HG03066 (cell line): ENCODE measurements at regions not wholly inside any gene's neighbourhood (a gene's known extent, or its start where the extent isn't known, plus 50 kb on each side); places are given as distances from the start of the nearest gene placed in this dataset.
"Not testable (repeated sequence)": the region's sequence is repeated elsewhere in the genome, so short reads cannot be mapped to it uniquely, and the experiment has no call there.

ENCODE experiments used
- ATAC-seq: cut with Tn5 transposase; IDR thresholded peaks from one replicate; pipeline ENCODE4 v1.9.1; 2021; ENCODE audit warnings: low read depth; ENCODE audit not compliant: unreplicated experiment

DNA sequence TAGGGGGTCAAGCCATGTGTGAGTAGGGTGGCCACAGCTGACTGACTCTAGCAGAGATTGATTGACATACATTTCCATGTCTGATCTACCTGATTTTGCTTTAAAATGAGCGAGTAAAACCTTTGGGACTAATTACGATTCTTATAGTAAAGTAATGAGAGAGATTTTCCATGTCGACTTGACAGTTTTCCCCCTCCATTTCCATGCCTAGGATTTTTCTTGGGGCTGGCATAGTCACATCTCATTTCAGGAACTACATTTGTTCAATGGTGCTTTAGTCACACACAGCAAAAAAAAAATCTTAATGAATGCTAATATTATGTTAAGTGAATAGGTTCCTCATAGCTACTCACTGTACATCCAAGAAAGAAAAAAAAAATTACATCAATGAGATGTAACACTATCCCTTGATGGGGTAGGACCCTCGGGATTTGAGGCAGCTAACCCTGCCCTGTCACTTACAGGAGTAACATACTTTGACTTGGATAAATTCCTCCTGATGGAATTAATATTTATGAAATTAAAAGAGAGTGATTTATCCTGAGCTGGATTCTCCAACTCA, 690.9 kb downstream of the TDRD15 start:
- ATAC-seq, result no peak

DNA sequence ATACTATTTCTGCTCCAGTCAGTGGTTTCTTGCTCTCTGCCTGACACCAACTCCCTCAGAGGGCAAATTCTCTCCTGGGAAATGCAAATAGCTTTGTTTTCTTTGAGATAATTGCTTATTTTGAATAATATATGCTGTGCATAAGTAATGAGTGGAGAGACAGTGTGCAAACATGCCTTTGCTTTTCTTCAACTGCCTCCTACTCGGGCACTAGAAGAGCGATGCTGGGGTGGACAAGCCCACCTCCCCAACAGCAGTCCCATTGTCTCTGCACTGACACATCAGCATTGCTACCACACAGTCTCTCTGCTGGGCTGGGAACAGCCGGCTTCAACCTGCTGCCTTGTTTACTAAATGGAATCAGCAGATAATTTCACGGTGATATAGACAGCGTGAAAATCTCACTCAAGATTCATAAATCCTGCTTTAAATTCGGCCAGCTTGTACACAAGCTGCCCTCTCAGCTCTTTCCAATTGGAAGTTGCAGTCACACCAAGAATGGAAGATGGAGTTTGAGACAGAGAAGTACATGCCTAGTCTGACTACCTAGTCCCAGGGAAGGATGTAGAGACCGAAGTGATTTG, 694.5 kb downstream of the TDRD15 start:
- no peak for ATAC-seq

DNA sequence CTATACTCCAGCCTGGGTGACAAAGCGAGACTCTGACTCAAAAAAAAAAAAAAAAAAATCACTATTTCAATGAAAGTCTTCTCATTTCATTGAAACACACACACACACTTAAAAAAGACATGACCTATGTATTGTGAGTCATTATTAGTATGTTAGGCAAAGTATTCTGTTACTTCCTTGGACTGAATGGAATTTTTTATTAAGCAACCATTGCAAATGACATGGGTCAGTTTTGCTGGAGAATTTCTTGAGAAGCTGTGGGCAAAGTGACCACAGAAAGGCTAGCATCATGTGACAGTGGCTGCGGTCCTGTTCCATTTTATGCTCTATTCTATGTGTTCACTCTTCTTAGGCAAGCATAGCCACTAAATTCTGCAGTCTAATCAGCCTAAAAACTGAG, 695.7 kb downstream of the TDRD15 start:
- no peak for ATAC-seq

DNA sequence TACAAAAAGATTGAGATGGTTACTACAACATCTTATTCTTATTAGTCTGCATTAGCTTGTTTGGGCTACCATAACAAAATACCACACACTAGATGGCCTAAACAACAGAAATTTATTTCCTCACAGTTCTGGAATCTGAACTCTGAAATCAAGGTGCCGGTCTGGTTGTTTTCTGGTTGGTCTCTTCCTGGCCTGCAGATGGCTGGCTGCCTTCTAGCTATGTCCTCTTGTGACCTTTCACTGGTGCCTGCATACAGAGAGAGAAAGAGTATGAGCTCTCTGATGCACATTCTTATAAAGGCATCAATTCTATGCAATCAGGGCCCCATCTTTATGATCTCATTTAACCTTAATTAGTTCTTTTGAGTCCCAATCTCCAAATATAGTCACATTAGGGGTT, 696.5 kb downstream of the TDRD15 start:
- ATAC-seq, result no peak

DNA sequence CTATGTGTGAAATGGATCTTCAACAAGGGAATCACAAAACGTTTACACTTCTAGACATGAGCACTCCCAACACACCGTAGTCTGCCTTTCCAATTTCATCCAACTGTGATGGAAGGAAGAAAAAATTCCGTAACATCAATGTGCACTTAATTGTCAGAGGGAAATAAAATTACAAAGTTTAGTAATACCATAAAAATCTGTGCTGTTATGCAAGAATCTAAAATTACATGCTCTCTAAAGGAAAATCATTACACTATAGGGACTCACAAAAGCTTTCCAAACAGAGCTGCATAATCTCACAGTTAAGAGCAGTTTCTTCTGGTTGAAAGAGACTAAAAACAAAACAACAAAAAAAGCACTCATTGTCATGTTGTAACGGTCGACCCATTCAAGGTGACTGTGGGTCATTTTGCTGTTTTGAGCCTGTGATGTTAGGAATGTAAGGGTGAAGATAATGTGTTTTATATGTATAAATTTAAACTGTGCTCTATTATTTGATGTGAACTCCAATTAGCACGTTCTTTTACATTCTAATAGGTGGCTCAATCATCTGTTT, 698.0 kb downstream of the TDRD15 start:
- no peak for ATAC-seq

DNA sequence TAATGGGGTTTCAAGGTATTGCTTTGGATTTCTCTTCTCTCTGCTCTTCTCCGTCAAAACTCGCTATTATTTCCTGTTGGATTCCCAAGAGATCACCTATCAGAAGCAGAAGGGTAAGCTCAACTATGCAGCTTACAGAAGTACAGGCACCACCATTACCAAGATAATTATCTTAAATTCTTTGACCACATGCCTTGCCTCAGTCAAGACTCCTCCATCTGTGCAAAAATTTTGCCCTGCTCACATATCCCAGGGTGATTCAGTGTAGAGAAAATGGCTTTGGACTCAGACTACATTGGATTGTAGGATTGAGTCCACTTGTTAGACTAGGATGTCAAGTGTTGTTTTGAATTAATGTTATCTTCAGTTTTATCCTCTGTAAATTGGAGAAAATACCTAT, 698.7 kb downstream of the TDRD15 start:
- no peak for ATAC-seq

DNA sequence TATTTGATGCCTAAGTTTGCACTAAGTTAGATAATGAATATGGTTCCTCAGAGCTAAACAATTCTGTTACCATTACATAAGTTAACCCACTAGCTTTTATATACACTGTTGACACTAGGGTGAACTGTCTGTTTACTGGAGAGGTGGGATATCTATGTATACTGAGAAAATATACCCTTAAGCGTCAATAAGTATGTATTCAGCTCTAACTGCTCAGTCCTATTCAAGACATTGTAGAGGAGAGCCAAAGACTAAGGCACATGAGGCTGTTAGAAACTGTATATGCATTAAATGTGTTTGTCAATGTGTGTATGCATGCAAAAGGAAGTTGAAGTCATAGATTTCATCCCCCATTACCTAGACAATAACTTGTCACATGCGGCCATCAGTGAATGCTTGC, 710.0 kb downstream of the TDRD15 start:
- ATAC-seq, result no peak

DNA sequence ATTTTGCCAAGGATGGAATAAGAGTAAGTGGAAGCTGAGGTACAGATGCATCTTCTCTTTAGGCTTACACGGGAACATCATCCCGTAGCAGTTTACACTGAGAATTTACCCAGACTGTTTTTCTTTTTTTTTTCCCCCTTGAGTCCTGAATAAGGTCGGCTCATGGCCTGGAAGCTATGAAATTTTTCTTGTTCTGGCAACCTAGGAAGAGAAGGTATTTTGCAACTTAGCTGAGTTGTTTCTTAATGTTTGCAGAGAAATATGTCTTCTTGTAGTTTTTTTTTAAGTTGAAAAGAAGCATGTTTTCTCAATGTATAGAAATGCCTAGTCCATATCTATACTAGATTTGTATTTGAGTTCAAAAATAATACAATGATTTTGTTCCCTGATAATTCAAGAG, 712.5 kb downstream of the TDRD15 start:
- ATAC-seq, result no peak

DNA sequence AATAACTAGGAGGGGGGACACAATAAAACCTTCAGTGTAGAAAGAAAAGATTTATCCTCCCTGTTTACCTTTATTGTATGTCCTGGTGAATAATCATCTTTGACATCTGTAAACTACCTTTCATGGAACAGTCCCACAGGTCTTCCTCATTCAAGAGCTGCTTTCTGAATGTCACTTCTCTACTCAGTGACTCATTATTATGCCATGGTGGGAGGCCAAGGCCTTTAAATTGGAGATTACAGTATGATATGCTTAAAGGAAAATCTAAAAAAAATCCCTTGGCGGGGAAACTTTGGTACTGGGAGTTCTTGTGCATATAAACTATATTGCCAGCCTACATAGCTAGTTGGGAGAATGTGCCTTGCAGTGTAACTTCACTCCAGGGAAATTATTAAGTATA, 713.0 kb downstream of the TDRD15 start:
- no peak for ATAC-seq

DNA sequence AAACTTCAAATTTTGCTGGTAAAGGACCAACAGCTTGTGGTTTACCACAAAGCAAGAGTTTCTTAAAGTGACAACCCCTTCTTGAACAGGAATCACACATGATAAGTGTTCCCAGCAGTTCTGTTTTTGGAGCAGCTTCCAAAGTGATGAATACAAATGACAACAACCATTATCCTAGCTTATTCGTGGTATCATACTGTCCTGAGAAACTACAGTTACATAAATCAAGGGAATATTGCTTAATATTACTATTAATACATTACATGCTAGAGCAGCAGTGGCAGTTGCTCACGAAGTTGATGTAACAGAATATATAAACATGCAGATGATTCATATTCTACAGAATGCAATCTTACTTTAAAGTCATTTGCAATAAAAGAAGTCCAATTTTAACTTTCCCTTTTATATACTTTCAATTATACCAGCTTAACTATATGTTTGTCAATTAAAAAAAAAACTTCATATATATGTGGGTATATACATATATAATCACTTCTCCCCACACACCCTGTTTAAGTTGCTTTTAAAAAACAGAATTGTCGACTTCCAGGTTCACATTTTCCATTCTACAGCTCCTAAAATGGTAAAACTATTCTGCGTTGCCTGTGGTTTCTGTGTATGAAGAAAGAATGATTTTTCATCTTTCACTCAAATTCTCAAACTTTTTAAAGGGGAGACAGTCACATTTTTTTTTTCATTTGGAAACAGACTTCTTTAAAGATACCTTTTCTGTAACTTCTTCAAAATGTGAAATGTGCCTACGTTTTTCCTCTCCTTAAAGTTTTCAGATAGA, 713.6 kb downstream of the TDRD15 start:
- no peak for ATAC-seq

DNA sequence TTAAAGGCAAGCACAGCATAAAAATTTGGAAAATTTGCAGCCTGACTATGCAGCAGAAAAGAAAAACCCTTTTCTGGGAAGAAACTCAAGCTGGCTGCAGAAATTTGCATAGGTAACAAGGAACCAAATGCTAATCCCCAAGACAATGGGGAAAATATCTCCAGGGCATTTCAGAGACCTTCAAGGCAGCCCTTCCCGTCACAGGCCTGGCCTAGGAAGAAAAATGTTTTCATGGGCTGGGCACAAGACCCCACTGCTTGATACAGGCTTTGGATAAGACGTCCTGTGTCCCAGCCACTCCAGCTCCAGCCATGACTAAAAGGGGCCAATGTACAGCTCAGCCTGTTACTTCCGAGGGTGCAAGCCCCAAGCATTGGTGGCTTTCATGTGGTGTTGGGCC, 717.6 kb downstream of the TDRD15 start:
- ATAC-seq, result no peak

DNA sequence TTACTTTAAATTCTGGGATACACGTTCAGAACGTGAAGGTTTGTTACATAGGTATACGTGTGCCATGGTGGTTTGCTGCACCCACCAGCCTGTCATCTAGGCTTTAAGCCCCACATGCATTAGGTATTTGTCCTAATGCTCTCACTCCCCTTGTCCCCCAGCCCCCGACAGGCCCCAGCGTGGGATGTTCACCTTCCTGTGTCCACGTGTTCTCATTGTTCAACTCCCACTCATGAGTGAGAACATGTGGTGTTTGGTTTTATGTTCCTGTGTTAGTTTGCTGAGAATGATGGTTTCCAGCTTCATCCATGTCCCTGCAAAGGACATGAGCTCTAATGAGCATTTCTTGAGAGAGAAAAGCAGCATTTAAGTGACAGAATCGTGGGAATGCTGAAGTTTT, 726.6 kb downstream of the TDRD15 start:
- ATAC-seq, result not testable (repeated sequence)

DNA sequence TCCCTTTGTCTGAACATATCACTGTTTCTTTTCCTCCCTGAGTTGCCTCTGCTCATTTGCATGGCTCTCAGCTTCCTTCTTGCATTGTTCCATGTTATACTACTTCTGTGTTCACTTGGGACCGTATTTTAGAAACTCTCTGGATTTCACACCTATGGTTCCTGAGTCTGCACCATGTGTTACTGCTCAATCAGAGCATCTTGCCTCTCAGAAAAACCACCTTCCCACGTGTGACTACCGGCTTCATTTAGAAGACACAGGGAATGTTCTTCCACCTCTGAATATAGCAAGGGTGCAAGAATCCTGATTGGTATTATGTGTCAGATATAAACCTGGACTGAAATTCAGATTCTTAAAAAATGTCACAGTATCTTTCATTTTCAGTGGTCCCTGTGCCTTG, 731.2 kb downstream of the TDRD15 start:
- no peak for ATAC-seq

DNA sequence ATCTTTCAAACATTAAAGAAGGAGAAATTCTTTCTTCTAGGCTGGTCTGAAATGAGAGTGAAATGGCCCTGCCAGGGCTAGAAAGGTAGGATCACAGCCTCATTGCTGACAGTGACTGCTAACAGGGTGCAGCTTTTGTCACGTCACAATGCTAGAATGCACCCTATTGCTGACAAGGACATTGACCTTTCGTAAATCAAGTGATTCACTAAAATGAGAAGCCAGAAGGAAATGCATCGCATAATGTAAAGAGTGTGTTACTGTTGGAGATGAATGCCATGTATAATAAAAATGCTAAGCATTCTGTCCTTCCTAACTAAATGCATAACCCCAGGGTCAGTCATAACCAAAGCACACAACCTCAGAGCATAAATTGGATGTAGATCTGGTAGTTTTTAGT, 732.9 kb downstream of the TDRD15 start:
- no peak for ATAC-seq

DNA sequence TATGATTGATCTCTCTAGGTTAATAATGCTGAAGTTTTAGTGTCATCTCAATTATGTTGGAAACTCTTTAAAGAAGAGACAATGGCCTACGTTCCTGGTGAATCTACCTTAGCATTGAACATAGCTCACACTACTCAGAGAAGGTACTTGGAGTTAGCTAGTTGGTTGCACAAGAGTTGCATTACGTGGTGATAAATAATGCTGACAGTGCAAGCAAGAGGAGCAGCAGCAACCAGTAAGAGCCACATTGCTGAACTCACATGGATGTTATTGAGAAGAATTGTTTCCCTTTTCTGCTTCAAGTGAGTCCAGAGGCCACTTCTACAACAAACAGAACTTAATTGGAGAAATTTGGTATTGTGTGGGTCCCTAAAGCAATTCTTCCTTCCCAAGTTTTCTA, 737.1 kb downstream of the TDRD15 start:
- no peak for ATAC-seq

DNA sequence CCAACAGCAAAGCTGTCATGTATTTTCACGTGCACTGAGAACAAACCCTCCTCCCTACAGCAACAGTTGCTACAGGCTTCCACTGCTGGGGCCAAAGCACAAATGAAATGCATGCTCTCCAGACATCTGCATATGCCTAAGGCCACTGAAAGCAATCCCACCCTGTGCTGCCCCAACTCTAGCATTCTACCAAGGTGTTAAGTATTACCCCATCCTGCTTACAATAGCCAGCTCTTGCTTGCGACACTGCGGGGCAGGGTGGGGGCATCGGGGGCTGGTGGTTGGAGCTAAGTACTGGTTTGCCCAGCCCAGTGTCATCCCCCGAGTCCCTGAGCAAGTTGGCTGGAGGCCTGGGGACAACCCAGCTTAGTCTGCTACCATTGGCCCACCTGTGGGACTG, 742.5 kb downstream of the TDRD15 start:
- no peak for ATAC-seq

DNA sequence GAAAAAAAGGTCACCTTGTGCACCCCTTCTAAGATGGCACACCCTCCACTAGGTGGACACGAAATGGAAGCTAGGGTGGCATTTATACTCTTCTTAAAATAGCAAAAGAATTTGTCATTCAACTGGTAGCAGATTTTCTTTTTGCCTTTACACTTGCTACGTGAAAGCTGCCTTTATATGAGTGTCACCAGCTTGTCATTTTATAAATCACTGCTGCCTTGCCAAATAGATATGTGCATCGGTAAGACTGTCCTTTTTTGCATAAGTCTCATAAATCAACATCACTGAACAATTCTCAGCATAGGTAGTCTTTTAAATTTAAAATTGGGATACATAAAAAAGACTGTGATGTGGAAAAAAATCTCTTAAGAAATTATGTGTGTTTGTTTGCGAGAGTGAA, 764.1 kb downstream of the TDRD15 start:
- ATAC-seq, result no peak

DNA sequence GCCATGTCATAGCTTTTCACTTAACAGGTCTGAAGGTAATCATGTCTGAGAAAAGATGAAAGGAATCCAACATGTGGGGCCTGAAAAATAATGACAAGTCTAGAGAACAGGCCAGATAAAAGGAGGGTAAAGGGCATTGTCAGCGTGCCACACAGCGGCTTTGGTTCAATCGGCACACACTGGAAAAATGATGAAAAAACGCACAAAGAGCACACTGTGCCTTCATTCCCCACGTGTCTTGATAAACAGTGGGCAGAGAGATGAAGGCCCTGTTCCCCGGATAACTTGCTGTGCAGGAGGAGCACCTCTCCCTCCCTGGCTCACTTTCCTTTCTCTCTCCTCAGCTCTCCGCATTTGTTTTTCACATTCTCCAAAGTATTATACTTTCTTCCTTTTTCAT, 766.3 kb downstream of the TDRD15 start:
- ATAC-seq, result no peak

DNA sequence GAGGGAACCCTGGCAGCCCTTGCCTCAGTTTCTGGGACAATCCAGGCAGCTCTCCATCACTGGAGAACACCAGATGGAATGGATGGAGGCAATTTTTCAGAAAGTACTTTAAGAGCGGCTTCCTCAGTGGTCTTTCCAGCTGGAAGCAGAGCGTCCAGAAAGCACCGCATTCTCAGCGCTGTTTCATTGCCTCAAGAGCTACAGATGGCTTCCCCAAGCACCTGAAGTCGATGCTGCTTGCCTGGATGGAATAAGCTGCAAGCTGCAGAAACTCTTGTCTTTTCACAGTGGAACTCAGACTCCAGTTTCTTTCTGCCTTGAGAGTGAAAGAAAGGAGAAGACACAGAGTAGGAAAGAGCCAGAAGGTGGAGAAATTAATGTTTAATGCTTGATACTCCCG, 766.9 kb downstream of the TDRD15 start:
- no peak for ATAC-seq

DNA sequence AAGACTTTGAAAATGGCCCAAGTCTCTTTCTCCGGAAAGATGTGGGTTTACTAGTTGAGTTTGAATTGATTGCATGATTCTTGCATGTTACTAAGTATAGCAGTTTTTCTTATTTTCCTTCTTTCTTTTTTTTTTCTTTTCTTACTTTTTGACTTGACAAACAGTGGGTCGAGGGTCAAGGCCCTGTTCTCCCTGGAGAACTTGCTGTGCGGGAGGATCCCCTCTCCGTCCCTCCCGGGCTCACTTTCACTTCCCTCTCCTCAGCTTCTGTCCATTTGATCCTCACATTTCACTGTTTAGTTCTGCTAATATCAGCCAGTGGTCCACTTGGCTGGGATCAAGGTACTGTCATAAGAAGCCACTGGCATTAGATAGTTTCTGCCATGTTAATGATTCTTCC, 767.4 kb downstream of the TDRD15 start:
- no peak for ATAC-seq

DNA sequence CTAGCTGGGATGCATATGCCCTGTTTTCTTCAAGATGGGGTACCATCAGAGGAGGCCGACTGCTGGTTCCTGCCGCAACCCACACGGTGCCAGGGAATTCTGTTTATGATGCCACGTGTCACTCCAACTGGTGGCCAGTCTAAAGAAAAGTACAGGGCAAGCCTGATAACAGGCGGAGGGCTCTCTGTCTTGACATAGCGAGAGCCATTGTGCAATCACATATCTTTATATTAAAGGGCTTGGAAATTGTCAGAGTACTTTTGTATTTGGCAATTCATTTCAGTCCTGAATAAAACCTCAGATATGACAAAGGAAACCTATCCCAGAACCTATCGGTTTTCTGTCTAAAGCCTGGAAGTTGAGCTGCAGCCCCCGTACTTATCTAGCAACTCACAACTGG, 768.4 kb downstream of the TDRD15 start:
- ATAC-seq, result no peak

DNA sequence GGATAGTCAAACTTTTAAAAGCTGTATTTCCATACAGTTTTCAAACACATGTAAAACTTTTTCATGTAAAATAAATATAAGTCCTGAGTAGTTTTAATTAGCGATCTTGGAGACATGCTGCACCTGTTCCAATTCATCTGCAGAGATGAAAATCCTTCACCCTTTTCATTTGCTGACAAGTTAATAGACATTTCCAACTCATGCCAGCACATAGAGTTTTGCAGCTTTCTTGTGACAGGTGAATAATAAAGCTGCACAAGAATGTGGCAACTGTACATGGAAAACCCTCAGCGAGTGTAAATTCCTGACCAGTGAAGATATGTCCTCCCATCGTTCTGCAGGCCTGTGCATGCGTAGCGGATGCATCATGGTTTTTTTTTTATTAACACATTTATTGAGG, 771.4 kb downstream of the TDRD15 start:
- no peak for ATAC-seq
